Keratinocyte (primary cell): ENCODE measurements at regions not wholly inside any gene's neighbourhood (a gene's known extent, or its start where the extent isn't known, plus 50 kb on each side); places are given as distances from the start of the nearest gene placed in this dataset.

Experiments used
- DNase-seq: peaks from one replicate; pipeline ENCODE4 v3.0.0-alpha.2; 2011; ENCODE audit warnings: low read depth, missing footprints, low spot score
- FAIRE-seq: peaks from 2 replicates; lab custom pipeline; 2011; peaks lifted over from hg19 to GRCh38; lab: Jason Lieb, UNC
- H2AFZ ChIP-seq: 2 replicates; pipeline ENCODE4 v1.6.0; 2012; ENCODE audit warnings: low read length, control low read depth, inconsistent platforms; ENCODE audit not compliant: control insufficient read depth
- H3K27ac ChIP-seq: 2 replicates; pipeline ENCODE4 v1.5.1; 2011; ENCODE audit warnings: low read length; ENCODE audit not compliant: control insufficient read depth, insufficient read depth
- H3K27me3 ChIP-seq: 3 replicates; pipeline ENCODE4 v1.6.0; 2011; ENCODE audit warnings: low read length; ENCODE audit not compliant: control insufficient read depth, insufficient read depth; ENCODE audit errors: extremely low read depth
- H3K36me3 ChIP-seq, 2 experiments: 2 replicates in 1 of 2; 3 replicates in 1 of 2; pipeline ENCODE4 v1.5.1; 2011; ENCODE audit warnings: low read length in 2 of 2, mild to moderate bottlenecking in 1 of 2; ENCODE audit not compliant: control insufficient read depth in 2 of 2, insufficient read depth in 2 of 2; ENCODE audit errors: extremely low read depth in 1 of 2
- H3K4me1 ChIP-seq: 3 replicates; pipeline ENCODE4 v1.5.1; 2011; ENCODE audit warnings: low read length; ENCODE audit not compliant: control insufficient read depth, insufficient read depth; ENCODE audit errors: extremely low read depth
- H3K4me2 ChIP-seq: 3 replicates; pipeline ENCODE4 v1.6.0; 2011; ENCODE audit warnings: low read depth, low read length; ENCODE audit not compliant: control insufficient read depth, insufficient read depth; ENCODE audit errors: extremely low read depth
- H3K4me3 ChIP-seq, 3 experiments: fragments of 200-600 bp in 1 of 3; sonication (generic) in 1 of 3; 2 replicates in 2 of 3; 3 replicates in 1 of 3; pipeline ENCODE4 v1.5.1; 2011 to 2016; ENCODE audit warnings: low read length in 3 of 3, mild to moderate bottlenecking in 3 of 3, control low read depth in 2 of 3, inconsistent platforms in 1 of 3, low read depth in 1 of 3, mixed read lengths in 1 of 3, mixed run types in 1 of 3, moderate library complexity in 1 of 3; ENCODE audit not compliant: control insufficient read depth in 2 of 3, insufficient read depth in 2 of 3; ENCODE audit errors: extremely low read depth in 1 of 3
- H3K79me2 ChIP-seq: 2 replicates; pipeline ENCODE4 v1.6.0; 2012; ENCODE audit warnings: low read length; ENCODE audit not compliant: control insufficient read depth, insufficient read depth
- H3K9ac ChIP-seq: 3 replicates; pipeline ENCODE4 v1.6.0; 2011; ENCODE audit warnings: low read length; ENCODE audit not compliant: control insufficient read depth, insufficient read depth; ENCODE audit errors: extremely low read depth
- H3K9me1 ChIP-seq: 3 replicates; pipeline ENCODE4 v1.6.0; 2011; ENCODE audit warnings: low read length; ENCODE audit not compliant: control insufficient read depth, insufficient read depth; ENCODE audit errors: extremely low read depth
- H3K9me3 ChIP-seq: 2 replicates; pipeline ENCODE4 v1.5.1; 2012; ENCODE audit warnings: low read depth, low read length; ENCODE audit not compliant: control insufficient read depth
- H4K20me1 ChIP-seq: 3 replicates; pipeline ENCODE4 v1.6.0; 2011; ENCODE audit warnings: low read length; ENCODE audit not compliant: control insufficient read depth, insufficient read depth; ENCODE audit errors: extremely low read depth
- EZH2 ChIP-seq: IDR thresholded peaks from one replicate; pipeline ENCODE4 v1.6.1; 2012; ENCODE audit warnings: inconsistent platforms, mild to moderate bottlenecking, low read length, moderate library complexity
- dilution Hi-C: fragments of 300-500 bp; cut with MboI; formaldehyde crosslinking; loops from one replicate; pipeline ENCODE4 v1.7.0; 2020; ENCODE audit warnings: low sequenced_read_pairs; ENCODE audit not compliant: extremely low pct_ligation_motif_present
- TF ChIP-seq, protein P1 (sequence below), 3 experiments: IDR thresholded peaks in 1 of 3; conservative IDR thresholded peaks in 1 of 3; optimal IDR thresholded peaks in 1 of 3; 2 replicates in 2 of 3; 3 replicates in 1 of 3; pipeline versions ENCODE3 to v1.5.1; 2011; ENCODE audit warnings: low read length in 3 of 3, mild to moderate bottlenecking in 3 of 3, moderate library complexity in 2 of 3, control low read depth in 1 of 3, inconsistent platforms in 1 of 3; ENCODE audit not compliant: insufficient read depth in 2 of 3; ENCODE audit errors: extremely low read depth in 1 of 3

- no peak overlapping the region for H2AFZ ChIP-seq
- FAIRE-seq, result no peak
These were observed 504.9 kb upstream of the MGMT start for GRCh38 chr10:128962182-128962581.

GRCh38 chr10:128963211-128964099 is 503.6 kb upstream of the MGMT start:
- Histone ChIP-seq H3K4me3 (no peak overlapping the region), H3K27ac (no peak overlapping the region), H3K4me1 (no peaks in the 10 kb centered on the region), H3K9ac (no peak overlapping the region), H2AFZ (no peak overlapping the region), H3K9me3 (no peaks in the 10 kb centered on the region), H3K27me3 (no peaks in the 10 kb centered on the region), H4K20me1 (no peaks in the 10 kb centered on the region), H3K4me2 (no peak overlapping the region), H3K9me1 (no peaks in the 10 kb centered on the region), H3K36me3 (no peaks in the 10 kb centered on the region), H3K79me2 (no peaks in the 10 kb centered on the region)
- no peak for FAIRE-seq
- no peak for DNase-seq
- TF ChIP-seq EZH2, result no peak
- TF ChIP-seq, protein P1, sequence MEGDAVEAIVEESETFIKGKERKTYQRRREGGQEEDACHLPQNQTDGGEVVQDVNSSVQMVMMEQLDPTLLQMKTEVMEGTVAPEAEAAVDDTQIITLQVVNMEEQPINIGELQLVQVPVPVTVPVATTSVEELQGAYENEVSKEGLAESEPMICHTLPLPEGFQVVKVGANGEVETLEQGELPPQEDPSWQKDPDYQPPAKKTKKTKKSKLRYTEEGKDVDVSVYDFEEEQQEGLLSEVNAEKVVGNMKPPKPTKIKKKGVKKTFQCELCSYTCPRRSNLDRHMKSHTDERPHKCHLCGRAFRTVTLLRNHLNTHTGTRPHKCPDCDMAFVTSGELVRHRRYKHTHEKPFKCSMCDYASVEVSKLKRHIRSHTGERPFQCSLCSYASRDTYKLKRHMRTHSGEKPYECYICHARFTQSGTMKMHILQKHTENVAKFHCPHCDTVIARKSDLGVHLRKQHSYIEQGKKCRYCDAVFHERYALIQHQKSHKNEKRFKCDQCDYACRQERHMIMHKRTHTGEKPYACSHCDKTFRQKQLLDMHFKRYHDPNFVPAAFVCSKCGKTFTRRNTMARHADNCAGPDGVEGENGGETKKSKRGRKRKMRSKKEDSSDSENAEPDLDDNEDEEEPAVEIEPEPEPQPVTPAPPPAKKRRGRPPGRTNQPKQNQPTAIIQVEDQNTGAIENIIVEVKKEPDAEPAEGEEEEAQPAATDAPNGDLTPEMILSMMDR (optimal IDR thresholded peaks at IDR 0.05 in 1 of 3, IDR thresholded peaks at IDR 0.05 in 1 of 3, conservative IDR thresholded peaks at IDR 0.05 in 1 of 3; ENCODE audit: extremely low read depth in 1 of 3, insufficient read depth in 2 of 3, low read length in 3 of 3), result no peak
- dilution Hi-C loops, result no loop called here

More at GRCh38 chr10:128962182-128962581, 504.9 kb upstream of the MGMT start:
- Histone ChIP-seq H3K9me1 (no peaks in the 10 kb centered on the region), H3K9ac (no peak overlapping the region), H3K4me3 (no peak overlapping the region), H3K79me2 (no peaks in the 10 kb centered on the region), H3K27me3 (no peaks in the 10 kb centered on the region), H3K9me3 (no peaks in the 10 kb centered on the region), H3K4me2 (no peak overlapping the region), H3K27ac (no peak overlapping the region), H3K4me1 (no peaks in the 10 kb centered on the region), H3K36me3 (no peaks in the 10 kb centered on the region), H4K20me1 (no peaks in the 10 kb centered on the region)
- dilution Hi-C loops, result no loop called here
- no peak for DNase-seq
- no peak for TF ChIP-seq EZH2
- TF ChIP-seq, protein P1 (optimal IDR thresholded peaks at IDR 0.05 in 1 of 3, IDR thresholded peaks at IDR 0.05 in 1 of 3, conservative IDR thresholded peaks at IDR 0.05 in 1 of 3; ENCODE audit: extremely low read depth in 1 of 3, insufficient read depth in 2 of 3, low read length in 3 of 3), result no peak
